HG02938 (cell line): ENCODE measurements at regions not wholly inside any gene's neighbourhood (a gene's known extent, or its start where the extent isn't known, plus 50 kb on each side); places are given as distances from the start of the nearest gene placed in this dataset.
A peak's percentile ranks its signal among the peaks of the same experiment; 100 is the strongest.

Source experiments
- ATAC-seq: cut with Tn5 transposase; IDR thresholded peaks from one replicate; pipeline ENCODE4 v1.9.1; 2021; ENCODE audit warnings: mild to moderate bottlenecking, moderate library complexity; ENCODE audit not compliant: unreplicated experiment

GRCh38 chr1:244339073-244339692 is 112.5 kb downstream of the ADSS2 start:
- ATAC-seq = no peak

GRCh38 chr1:244339776-244340175 is 111.9 kb downstream of the ADSS2 start:
- ATAC-seq = no peak

GRCh38 chr1:244340396-244340795 is 111.3 kb downstream of the ADSS2 start:
- no peak for ATAC-seq

GRCh38 chr1:244341455-244342450 is 110.0 kb downstream of the ADSS2 start:
- ATAC-seq = peak; percentile 66

GRCh38 chr1:244344001-244344400 is 107.7 kb downstream of the ADSS2 start:
- ATAC-seq = no peak

- no peak for ATAC-seq
These were observed 104.6 kb downstream of the ADSS2 start for GRCh38 chr1:244346972-244347618.

- ATAC-seq = no peak
These were observed 103.8 kb downstream of the ADSS2 start for GRCh38 chr1:244347942-244348341.

- ATAC-seq = no peak
These were observed 102.6 kb downstream of the ADSS2 start for GRCh38 chr1:244349103-244349531.

- no peak for ATAC-seq
These were observed 102.1 kb downstream of the ADSS2 start for GRCh38 chr1:244349581-244350001.

GRCh38 chr1:244350027-244350426 is 101.7 kb downstream of the ADSS2 start:
- ATAC-seq = peak; percentile 87

- no peak for ATAC-seq
These were observed 99.4 kb downstream of the ADSS2 start for GRCh38 chr1:244352156-244352830.

GRCh38 chr1:244353551-244354091 is 98.1 kb downstream of the ADSS2 start:
- no peak for ATAC-seq

GRCh38 chr1:244354810-244355278 is 96.9 kb downstream of the ADSS2 start:
- ATAC-seq = no peak

- no peak for ATAC-seq
These were observed 95.3 kb downstream of the ADSS2 start for GRCh38 chr1:244356376-244356775.
